ENCODE measurements at regions not wholly inside any gene's neighbourhood (a gene's known extent, or its start where the extent isn't known, plus 50 kb on each side); places are given as distances from the start of the nearest gene placed in this dataset.

- DNase-seq (ENCODE audit: low read depth, low spot score) (no peak), ATAC-seq (no peak), FAIRE-seq (no peak)
- WGBS (ENCODE audit: insufficient coverage, insufficient replicate concordance, low lambda C conversion rate, missing lambda C conversion rate): 0% methylated on average over 3 of the region's 3 CpGs
- H4K20me1 ChIP-seq (ENCODE audit: control insufficient read depth, insufficient read depth): no peaks in the 10 kb centered on the region
- intact Hi-C loops (cut with micrococcal nuclease; ENCODE audit: unreplicated experiment) (loop anchor here (2.0 to 5.0 kb wide), 2 partner anchors 769 to 930 kb away; no protein-coding TSS in a partner anchor), in situ Hi-C loops (cut with MboI) (no loop called here)
- no peak overlapping the region for H3K9ac ChIP-seq (ENCODE audit: control insufficient read depth, insufficient read depth, low read length)
- ChIA-PET POLR2A (no interaction called here), SMC1A (ENCODE audit: uncharacterized antibody, unreplicated experiment) (interaction anchor here (0.7 to 2.0 kb wide), 6 partner anchors 10 to 768 kb away, joined by 3 to 9 read pairs (median 3); no protein-coding TSS in a partner anchor), RAD21 (ENCODE audit: unreplicated experiment) (interaction anchor here (0.9 to 1.5 kb wide), 5 partner anchors 17 to 768 kb away, joined by 3 to 6 read pairs (median 3); no protein-coding TSS in a partner anchor), CTCF (interaction anchor here (0.9 to 3.2 kb wide), 9 partner anchors 9 to 768 kb away, joined by 3 to 15 read pairs (median 3); no protein-coding TSS in a partner anchor)
- TF ChIP-seq NFXL1 (IDR thresholded peaks at IDR 0.05; ENCODE audit: borderline replicate concordance): no peak
- no peak for TF ChIP-seq KLF5 (IDR thresholded peaks at IDR 0.05; ENCODE audit: partially characterized antibody)
- TF ChIP-seq MTA3 (IDR thresholded peaks at IDR 0.05; ENCODE audit: borderline replicate concordance, low read length): no peak
- TF ChIP-seq BMI1 (IDR thresholded peaks at IDR 0.05; ENCODE audit: borderline replicate concordance): no peak
- BruUV-seq (replicated peaks): no TSS peak
- no peaks in the 10 kb centered on the region for H3K27me3 ChIP-seq (replicated peaks in 1 of 2; ENCODE audit: control insufficient read depth in 2 of 2, insufficient read depth in 2 of 2, low read length in 1 of 2)
- H3K9me3 ChIP-seq (replicated peaks; ENCODE audit: control insufficient read depth, insufficient read depth, low read length): no peaks in the 10 kb centered on the region
- no peaks in the 10 kb centered on the region for H3K36me3 ChIP-seq (ENCODE audit: control insufficient read depth in 2 of 2, insufficient read depth in 2 of 2, low read length in 1 of 2)
- no peak overlapping the region for H3K4me3 ChIP-seq
- H3K4me1 ChIP-seq (ENCODE audit: control insufficient read depth, insufficient read depth, low read length): no peaks in the 10 kb centered on the region
- H3K4me2 ChIP-seq (ENCODE audit: control insufficient read depth, insufficient read depth): no peak overlapping the region
- no peaks in the 10 kb centered on the region for H3K79me2 ChIP-seq (ENCODE audit: control insufficient read depth, insufficient read depth, low read length)
- H3K27ac ChIP-seq (ENCODE audit: control insufficient read depth, insufficient read depth): no peak overlapping the region
- no peak overlapping the region for H2AFZ ChIP-seq (ENCODE audit: control insufficient read depth, low read depth, low read length)
These were observed 623.2 kb upstream of the PKN2 start for GRCh38 chr1:88060750-88061491.

DNA sequence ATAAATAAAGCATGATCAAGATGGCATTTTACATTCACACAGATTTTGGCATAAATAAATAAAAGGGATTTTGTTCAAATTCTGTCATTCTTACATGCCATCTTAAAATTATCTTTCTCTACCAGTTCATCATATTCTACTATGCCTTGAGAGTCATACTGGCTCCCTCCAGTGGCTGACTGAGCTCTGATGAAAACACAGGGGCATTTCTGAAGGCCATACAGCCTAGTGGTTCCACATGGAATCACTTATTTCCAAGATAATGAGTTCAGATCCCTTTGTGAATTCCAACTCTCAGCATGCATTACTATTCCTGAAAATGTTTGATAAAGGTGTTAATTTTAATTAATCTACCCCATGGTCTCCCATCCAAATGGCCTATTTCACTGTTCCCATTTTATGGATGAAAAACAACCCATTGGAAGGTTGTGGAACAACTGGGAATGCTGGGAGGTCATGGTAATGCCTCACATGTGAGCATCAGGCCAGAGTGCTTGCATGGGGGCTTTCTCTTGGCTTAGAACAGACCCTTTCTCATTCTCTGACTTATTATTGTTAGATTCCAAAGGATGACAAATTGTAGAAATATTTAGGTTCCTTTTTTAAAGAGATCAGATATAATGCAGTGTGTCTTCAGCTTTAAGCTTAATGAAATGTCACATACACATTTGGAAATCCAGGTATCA is 622.4 kb upstream of the PKN2 start:
- no peaks in the 10 kb centered on the region for H3K27me3 ChIP-seq (replicated peaks in 1 of 2; ENCODE audit: control insufficient read depth in 2 of 2, insufficient read depth in 2 of 2, low read length in 1 of 2)
- DNase-seq (ENCODE audit: low read depth, low spot score): no peak
- no peak overlapping the region for H3K27ac ChIP-seq (ENCODE audit: control insufficient read depth, insufficient read depth)
- ChIA-PET POLR2A (no interaction called here), RAD21 (ENCODE audit: unreplicated experiment) (interaction anchor here (1.2 to 1.5 kb wide), 3 partner anchors 17 to 769 kb away, joined by 3 to 6 read pairs (median 4); no protein-coding TSS in a partner anchor), SMC1A (ENCODE audit: uncharacterized antibody, unreplicated experiment) (interaction anchor here (0.7 to 2.0 kb wide), 7 partner anchors 11 to 769 kb away, joined by 3 to 9 read pairs (median 3); no protein-coding TSS in a partner anchor), CTCF (interaction anchor here (0.8 to 3.2 kb wide), 6 partner anchors 8 to 861 kb away, joined by 3 to 15 read pairs (median 3); no protein-coding TSS in a partner anchor)
- BruUV-seq (replicated peaks): no TSS peak
- no peak overlapping the region for H3K4me3 ChIP-seq
- no peaks in the 10 kb centered on the region for H3K9me3 ChIP-seq (replicated peaks; ENCODE audit: control insufficient read depth, insufficient read depth, low read length)
- no peaks in the 10 kb centered on the region for H3K4me1 ChIP-seq (ENCODE audit: control insufficient read depth, insufficient read depth, low read length)
- no peaks in the 10 kb centered on the region for H4K20me1 ChIP-seq (ENCODE audit: control insufficient read depth, insufficient read depth)
- H2AFZ ChIP-seq (ENCODE audit: control insufficient read depth, low read depth, low read length): no peak overlapping the region
- intact Hi-C loops (cut with micrococcal nuclease; ENCODE audit: unreplicated experiment) (loop anchor here (2.0 to 5.0 kb wide), 2 partner anchors 769 to 931 kb away; no protein-coding TSS in a partner anchor), in situ Hi-C loops (cut with MboI) (no loop called here)
- H3K79me2 ChIP-seq (ENCODE audit: control insufficient read depth, insufficient read depth, low read length): no peaks in the 10 kb centered on the region
- ATAC-seq: peak; percentile 87
- FAIRE-seq: no peak
- no peaks in the 10 kb centered on the region for H3K36me3 ChIP-seq (ENCODE audit: control insufficient read depth in 2 of 2, insufficient read depth in 2 of 2, low read length in 1 of 2)
- no peak overlapping the region for H3K4me2 ChIP-seq (ENCODE audit: control insufficient read depth, insufficient read depth)
- H3K9ac ChIP-seq (ENCODE audit: control insufficient read depth, insufficient read depth, low read length): no peak overlapping the region
- TF ChIP-seq HCFC1 (IDR thresholded peaks at IDR 0.05; ENCODE audit: low read length): no peak
- TF ChIP-seq TARDBP (IDR thresholded peaks at IDR 0.05; ENCODE audit: borderline replicate concordance): no peak
- TF ChIP-seq BCLAF1 (IDR thresholded peaks at IDR 0.05): no peak
- peak; percentile 48; the same call in 1 of the 2 replicates for TF ChIP-seq SMC3 (IDR thresholded peaks at IDR 0.05; ENCODE audit: borderline replicate concordance, low read length)
- peak; percentile 57 to 63 (median 58) for TF ChIP-seq CTCF (IDR thresholded peaks at IDR 0.05 in 2 of 3, conservative IDR thresholded peaks at IDR 0.05 in 1 of 3; ENCODE audit: control insufficient read depth in 2 of 3, extremely low read depth in 1 of 3, insufficient read depth in 1 of 3, low read depth in 3 of 3, low read length in 3 of 3)
- TF ChIP-seq IKZF2 (IDR thresholded peaks at IDR 0.05): peak; percentile 23 to 32; a peak in 1 of 4 replicates
- TF ChIP-seq SMAD1 (IDR thresholded peaks at IDR 0.05; ENCODE audit: low read depth, partially characterized antibody): no peak

Data from GM12878 (cell line).